Tongue (tissue), 1 donor: ENCODE measurements at regions not wholly inside any gene's neighbourhood (a gene's known extent, or its start where the extent isn't known, plus 50 kb on each side); places are given as distances from the start of the nearest gene placed in this dataset.
A peak's percentile ranks its signal among the peaks of the same experiment; 100 is the strongest.

Source experiments
- DNase-seq: peaks from one replicate; pipeline ENCODE4 v3.0.0-alpha.2; 2015

DNA sequence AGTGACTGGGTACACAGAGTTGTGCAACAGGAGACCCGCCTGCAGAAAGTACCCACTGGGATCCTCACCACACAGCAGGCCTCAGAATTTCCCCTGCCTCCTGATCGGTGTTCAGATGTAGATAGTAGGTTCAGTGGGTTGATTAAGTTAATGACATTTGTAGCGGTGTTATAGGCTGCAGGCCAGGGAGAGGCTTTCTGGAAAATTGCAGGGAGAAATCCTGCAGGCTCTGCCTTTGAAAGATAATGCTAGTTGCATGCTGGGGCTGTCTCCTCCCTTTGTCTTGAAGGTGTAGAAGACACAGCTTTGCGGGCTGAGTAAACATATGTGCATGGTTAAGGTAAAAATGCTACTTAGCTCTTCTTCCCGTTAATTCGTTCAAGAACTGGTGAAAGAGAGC is 406.3 kb upstream of the RBFOX1 start:
- DNase-seq, result no peak

GRCh38 chr16:6918646-6919045 is 414.0 kb upstream of the RBFOX1 start:
- DNase-seq, result no peak

DNA sequence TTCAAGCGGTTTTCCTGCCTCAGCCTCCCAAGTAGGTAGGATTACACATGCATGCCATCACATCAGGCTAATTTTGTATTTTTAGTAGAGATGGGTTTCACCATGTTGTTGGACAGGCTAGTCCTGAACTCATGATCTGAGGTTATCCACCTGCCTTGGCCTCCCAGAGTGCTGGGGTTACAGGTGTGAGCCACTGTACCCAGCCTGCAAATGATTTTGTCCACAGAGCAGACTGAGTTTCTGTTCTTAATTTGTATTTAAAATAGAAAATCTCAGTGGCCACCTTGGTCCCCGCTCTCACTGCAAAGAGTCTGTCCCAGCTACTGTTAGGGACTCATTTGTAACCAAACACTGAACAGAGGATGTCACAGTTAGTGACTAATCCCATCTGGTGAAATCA is 415.7 kb upstream of the RBFOX1 start:
- no peak for DNase-seq

DNA sequence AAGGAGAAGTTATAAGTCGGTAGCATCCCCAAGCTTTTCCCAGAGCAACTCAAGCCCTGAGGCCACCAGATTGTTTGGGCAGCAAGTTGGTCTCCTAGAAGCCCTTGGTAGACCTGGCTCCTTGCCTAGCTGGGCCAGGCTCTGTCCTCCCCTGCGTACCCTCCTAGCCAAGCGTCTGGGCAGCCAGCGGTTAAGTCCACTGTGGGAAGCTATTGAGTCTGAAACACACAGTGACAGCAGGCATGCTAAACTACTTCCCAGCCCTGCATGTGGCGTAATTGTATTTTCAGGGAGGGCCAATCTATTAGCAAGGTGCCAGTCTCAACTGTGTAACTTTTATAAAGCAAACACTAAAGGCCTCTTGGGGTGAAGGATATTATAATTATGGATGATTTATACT is 419.1 kb upstream of the RBFOX1 start:
- no peak for DNase-seq

DNA sequence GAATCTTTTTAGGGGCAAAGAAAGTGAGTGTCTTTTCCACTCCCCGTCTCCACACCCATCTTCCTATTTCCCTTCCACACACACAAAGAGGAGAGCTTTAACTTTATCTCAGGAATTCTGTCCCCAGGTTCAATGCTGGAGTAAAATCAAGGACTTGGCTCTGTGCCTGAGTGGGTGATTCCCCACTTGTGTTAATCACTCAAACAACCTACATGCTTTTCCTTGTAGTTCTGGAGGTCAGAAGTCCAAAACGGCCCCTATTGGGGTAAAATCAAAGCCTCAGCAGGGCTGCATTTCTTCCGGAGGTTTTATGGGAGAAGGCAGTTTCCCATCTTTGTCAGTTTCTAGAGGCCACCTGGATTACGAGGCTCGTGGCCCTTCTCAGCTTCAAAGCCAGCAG is 422.3 kb upstream of the RBFOX1 start:
- DNase-seq, result no peak

GRCh38 chr16:6905601-6906000 is 427.0 kb upstream of the RBFOX1 start:
- no peak for DNase-seq

DNA sequence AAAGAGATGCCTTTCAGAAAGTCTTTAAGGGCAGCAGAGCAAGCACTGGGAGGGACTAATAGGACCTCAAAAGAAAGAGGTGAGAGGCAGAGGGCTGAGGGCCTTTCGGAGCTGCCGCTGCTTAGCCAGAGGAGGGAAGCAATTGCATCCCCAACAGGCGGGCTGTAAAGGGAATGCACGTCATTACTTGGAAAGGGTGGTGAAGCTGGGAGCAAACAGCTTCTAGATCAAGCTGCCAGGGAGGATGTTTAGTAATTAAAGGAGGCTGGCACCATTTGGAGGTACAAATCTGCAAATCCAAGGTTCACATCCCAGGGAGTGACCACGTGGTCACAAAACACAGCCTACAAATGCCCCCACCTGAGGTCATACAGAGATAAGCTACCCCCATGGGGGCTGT is 429.0 kb upstream of the RBFOX1 start:
- no peak for DNase-seq

GRCh38 chr16:6898896-6899295 is 433.7 kb upstream of the RBFOX1 start:
- DNase-seq, result no peak

DNA sequence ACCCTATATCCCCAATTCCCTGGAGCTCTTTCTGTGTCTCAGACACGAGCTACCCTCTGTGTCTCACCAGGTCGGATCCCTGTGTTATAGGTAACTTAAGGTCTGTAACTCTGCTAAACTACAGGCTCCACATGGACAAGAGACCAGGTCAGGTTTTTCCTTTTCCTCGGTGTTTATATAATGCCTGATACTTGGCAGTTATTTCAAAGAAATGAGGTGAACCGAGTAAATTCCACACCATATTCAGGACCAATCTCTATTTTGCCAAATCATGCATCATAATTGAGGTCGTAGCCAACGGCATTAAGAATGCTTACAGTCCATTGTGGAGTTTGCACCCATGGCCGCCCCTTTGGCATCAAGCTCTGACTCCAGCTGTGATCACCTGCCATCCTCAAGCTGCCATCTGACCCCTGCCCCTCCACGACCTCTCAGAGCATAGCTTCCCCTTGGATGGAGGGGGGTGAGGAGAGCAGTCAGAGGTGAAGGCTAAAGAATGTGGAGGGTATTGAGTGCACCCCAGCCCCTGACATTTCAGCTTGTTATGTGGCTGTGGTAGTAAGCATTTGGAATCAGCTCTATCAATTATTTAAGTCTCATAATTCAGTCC is 434.7 kb upstream of the RBFOX1 start:
- DNase-seq, result no peak

DNA sequence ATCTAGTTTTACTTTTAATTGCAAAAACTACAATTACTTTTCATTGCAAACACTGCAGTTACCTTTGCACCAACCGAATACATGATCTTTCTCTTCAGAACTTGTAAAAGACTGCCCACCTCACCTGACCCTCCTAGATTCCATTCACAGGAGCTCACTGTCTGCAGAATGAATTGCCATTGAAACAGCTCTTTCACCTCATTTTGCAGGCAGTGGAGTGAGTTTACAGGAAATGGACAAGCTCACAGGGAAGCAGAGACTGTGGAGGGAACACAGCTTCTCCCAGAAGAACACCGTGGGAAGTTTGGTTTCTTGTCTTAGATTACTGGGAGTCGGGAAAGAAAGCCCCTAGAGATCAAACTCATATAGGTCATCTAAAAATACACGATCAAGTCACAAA is 439.7 kb upstream of the RBFOX1 start:
- no peak for DNase-seq

GRCh38 chr16:6891496-6891895 is 441.1 kb upstream of the RBFOX1 start:
- DNase-seq, result peak; percentile 36

- no peak for DNase-seq
Observed at GRCh38 chr16:6888531-6888930, 444.1 kb upstream of the RBFOX1 start.

GRCh38 chr16:6884002-6884401 is 448.6 kb upstream of the RBFOX1 start:
- DNase-seq, result no peak

- DNase-seq, result no peak
Observed at GRCh38 chr16:6880263-6880662, 452.4 kb upstream of the RBFOX1 start.

- DNase-seq, result no peak
Observed at GRCh38 chr16:6864671-6865070, 468.0 kb upstream of the RBFOX1 start.

GRCh38 chr16:6864244-6864643 is 468.4 kb upstream of the RBFOX1 start:
- no peak for DNase-seq

DNA sequence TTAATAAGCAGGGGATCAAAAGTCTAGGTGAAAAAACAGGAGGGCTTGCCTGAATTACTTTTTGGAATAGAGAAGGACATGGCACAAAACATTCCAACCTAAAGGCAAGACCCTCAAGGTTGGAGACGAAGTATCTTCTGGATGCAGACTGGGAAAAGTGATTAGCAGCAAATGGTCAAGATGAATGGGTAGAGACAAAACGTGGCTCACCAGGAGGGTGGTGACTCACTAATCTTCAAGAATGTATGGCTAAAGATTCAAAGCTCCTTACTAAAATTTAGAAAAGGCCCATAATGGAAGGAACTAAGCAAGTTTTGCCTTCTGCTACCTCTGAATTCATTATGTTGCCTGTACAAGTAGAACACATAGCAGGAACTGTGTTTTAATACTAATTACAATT is 469.5 kb upstream of the RBFOX1 start:
- no peak for DNase-seq

DNA sequence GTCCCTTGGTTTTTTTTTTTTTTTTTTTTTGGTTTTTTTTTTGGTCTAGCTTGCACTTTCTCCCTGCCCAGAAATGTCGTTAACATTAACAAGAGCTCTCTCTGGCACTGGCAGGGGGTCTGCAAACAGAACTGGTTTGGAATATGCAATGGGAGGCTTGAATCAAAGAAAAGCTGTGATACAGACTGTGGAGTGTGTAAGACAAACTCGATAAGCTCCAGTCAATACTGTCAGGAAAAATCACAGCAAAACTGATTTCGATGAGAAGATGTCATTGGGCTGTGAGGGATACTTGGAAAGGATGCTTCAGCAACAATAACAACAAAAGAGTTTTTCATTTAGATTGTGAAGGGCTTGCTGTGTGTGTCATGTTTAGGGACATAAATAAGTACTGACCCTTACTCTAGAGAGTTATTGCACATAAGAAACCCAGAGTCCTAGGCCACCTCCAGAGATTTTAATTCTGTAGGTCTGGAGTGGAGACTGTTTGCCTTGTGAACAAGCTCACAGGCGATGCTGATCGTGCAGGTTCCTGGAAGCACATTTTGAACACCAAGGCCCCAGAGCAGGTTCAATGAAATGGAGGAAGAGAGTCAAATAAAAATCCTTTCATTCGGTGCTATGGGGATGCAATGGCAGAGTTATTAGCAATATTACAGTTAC is 470.7 kb upstream of the RBFOX1 start:
- no peak for DNase-seq

- no peak for DNase-seq
Observed at GRCh38 chr16:6861135-6861814, 471.4 kb upstream of the RBFOX1 start.

GRCh38 chr16:6857575-6857974 is 475.1 kb upstream of the RBFOX1 start:
- no peak for DNase-seq

DNA sequence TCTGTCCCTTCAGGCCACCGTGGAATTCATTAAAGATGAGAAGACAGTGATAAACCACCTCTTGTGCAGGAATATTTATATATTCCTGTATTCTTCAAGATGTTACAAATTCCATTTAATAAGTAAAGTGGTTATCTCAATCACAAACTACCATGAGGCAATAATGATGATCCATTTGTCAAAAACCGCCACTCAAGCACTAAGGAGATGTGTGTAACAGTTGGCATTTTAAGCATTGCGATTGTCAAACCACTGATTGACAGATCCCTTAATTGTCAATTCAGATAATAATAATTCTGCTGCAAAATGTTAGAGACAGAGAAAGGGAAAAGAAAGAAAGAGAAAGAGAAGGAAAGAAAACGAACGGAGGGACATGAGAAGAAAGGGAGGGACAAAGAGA is 476.1 kb upstream of the RBFOX1 start:
- no peak for DNase-seq

DNA sequence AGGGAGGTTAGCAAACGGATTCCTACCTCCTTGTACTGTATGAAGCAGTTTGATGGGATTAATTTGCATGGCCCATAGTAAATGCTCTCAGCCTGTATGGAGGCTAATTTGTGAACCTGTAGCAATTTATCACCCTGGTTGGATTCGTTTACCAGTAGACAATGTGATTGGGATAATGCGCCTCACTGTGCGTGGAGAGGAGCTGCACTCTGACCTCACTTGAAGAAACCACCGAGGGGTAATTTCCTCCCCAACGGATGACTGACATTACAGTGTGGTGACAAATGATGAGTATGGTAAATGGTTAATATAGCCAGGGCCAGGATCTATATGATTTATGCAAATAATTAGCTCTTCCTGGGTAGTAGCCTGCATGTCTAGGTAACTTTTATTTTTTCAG is 479.1 kb upstream of the RBFOX1 start:
- DNase-seq, result no peak

GRCh38 chr16:6852643-6853225 is 479.9 kb upstream of the RBFOX1 start:
- DNase-seq, result no peak

DNA sequence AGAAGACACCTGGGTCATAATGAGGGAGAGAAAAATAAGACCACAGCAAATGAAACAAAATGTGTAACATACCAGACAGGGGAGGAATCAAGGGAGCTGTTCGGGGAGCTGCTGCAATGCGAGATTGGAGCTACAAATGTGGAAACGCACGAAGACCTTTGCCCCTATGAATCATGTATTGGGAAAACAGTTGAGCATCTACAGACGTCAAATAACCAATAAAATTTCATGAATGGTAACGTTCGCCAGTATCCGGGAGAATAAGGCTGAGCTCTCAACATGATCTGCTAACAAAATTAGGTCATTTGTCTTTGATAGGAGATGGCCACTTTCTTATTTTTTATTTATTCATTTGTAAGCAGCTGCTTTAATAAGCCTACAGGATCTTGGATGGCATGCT is 486.2 kb upstream of the RBFOX1 start:
- no peak for DNase-seq
